Psoas muscle (tissue), 7 donors: ENCODE measurements at regions not wholly inside any gene's neighbourhood (a gene's known extent, or its start where the extent isn't known, plus 50 kb on each side); places are given as distances from the start of the nearest gene placed in this dataset.

Experiments
- ATAC-seq, 4 donors: fragments of 200-7000 bp; cut with Tn5 transposase; one replicate each; pipeline ENCODE4 v1.9.1; 2020; ENCODE audit warnings: moderate library complexity in 3 of 4, mild to moderate bottlenecking in 2 of 4
- DNase-seq, 2 donors: peaks; one replicate each; pipeline ENCODE4 v3.0.0-alpha.2; 2020
- H3K27ac ChIP-seq: fragments of 200-600 bp; one replicate; pipeline ENCODE4 v1.8.0; 2022
- H3K27me3 ChIP-seq, 3 donors: fragments of 200-600 bp in 1 of 3; one replicate each; pipeline versions ENCODE4 v1.6.1 to v1.8.0; 2013 to 2022; ENCODE audit warnings: low read length in 2 of 3, mild to moderate bottlenecking in 2 of 3, moderate library complexity in 1 of 3; ENCODE audit not compliant: insufficient read depth in 3 of 3
- H3K36me3 ChIP-seq, 2 donors: fragments of 200-600 bp in 1 of 2; one replicate each; pipeline versions ENCODE4 v1.6.1 to v1.8.0; 2013 to 2022; ENCODE audit warnings: low read depth in 1 of 2, mild to moderate bottlenecking in 1 of 2, moderate library complexity in 1 of 2; ENCODE audit not compliant: insufficient read depth in 1 of 2
- H3K4me1 ChIP-seq: fragments of 200-600 bp; one replicate; pipeline ENCODE4 v1.8.0; 2022
- H3K4me3 ChIP-seq: fragments of 200-600 bp; one replicate; pipeline ENCODE4 v1.8.0; 2022; ENCODE audit warnings: mild to moderate bottlenecking
- H3K9me3 ChIP-seq: fragments of 200-600 bp; one replicate; pipeline ENCODE4 v1.8.0; 2022
- WGBS, 3 donors: extraction: QIAGEN DNeasy Blood & Tissue Kit; methylation state at CpG; one replicate each; pipeline versions ENCODE4 v1.1.6 to v1.1.7; 2013; 5-methylcytosine and 5-hydroxymethylcytosine counted together
- intact Hi-C, 2 donors: fragments of 100-400 bp; cut with DNase I; formaldehyde crosslinking; loops; one replicate each; pipeline versions ENCODE4 v1.11.0 to v1.14.2; 2022
- TF ChIP-seq, protein P1 (sequence below): fragments of 200-600 bp; IDR thresholded peaks from one replicate; pipeline ENCODE4 v1.8.0; 2022; ENCODE audit warnings: antibody characterized with exemption
- donor health status: healthy with polysubstance abuse.
- donor health status: DM: no; HTN: no; CAD: no; lungs with moderate emphysema.
- donor health status: Bipolar disorder and iron deficiency.
- donor health status: healthy.
- donor health status: DM: yes; HTN: yes; CAD: no.
- donor health status: DM: no; HTN: no; CAD: no.
- donor health status: DM: yes; HTN: yes; CAD: no.

GRCh38 chr4:119921830-119922229 is 144.8 kb downstream of the MAD2L1 start:
- peaks cover 6% of the 10 kb centered on the region for H3K9me3 ChIP-seq
- TF ChIP-seq, protein P1, sequence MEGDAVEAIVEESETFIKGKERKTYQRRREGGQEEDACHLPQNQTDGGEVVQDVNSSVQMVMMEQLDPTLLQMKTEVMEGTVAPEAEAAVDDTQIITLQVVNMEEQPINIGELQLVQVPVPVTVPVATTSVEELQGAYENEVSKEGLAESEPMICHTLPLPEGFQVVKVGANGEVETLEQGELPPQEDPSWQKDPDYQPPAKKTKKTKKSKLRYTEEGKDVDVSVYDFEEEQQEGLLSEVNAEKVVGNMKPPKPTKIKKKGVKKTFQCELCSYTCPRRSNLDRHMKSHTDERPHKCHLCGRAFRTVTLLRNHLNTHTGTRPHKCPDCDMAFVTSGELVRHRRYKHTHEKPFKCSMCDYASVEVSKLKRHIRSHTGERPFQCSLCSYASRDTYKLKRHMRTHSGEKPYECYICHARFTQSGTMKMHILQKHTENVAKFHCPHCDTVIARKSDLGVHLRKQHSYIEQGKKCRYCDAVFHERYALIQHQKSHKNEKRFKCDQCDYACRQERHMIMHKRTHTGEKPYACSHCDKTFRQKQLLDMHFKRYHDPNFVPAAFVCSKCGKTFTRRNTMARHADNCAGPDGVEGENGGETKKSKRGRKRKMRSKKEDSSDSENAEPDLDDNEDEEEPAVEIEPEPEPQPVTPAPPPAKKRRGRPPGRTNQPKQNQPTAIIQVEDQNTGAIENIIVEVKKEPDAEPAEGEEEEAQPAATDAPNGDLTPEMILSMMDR = no peak
- no peak for DNase-seq
- no peaks in the 10 kb centered on the region for H3K27me3 ChIP-seq
- no peaks in the 10 kb centered on the region for H3K36me3 ChIP-seq
- no peak overlapping the region for H3K4me3 ChIP-seq
- no peaks in the 10 kb centered on the region for H3K4me1 ChIP-seq
- ATAC-seq = no peak
- WGBS, 3 donors = 82 to 90% (median 88%) methylated on average over 4 of the region's 4 CpGs
- intact Hi-C loops = no loop called here
- H3K27ac ChIP-seq = no peak overlapping the region

DNA sequence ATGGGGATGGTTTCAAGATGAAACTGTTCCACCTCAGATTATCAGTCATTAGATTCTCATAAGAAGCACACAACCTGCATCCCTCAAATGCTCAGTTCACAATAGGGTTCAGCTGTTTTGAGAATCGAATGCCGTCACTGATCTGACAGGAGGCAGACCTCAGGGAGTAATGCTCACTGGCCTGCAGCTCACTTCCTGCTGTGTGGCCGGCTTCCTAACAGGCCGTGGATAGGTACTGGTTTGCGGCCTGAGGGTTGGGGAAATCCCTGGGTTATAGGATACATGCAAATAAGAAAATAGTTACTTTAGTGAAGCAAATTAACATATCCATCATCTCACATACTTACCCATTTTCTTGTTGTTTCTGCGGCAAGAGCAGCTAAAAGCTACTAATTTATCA is 160.4 kb downstream of the MAD2L1 start:
- Histone ChIP-seq H3K36me3 (no peaks in the 10 kb centered on the region), H3K9me3 (peaks cover 5% of the 10 kb centered on the region), H3K4me3 (no peak overlapping the region), H3K27ac (no peak overlapping the region), H3K4me1 (no peaks in the 10 kb centered on the region), H3K27me3 (no peaks in the 10 kb centered on the region)
- intact Hi-C loops = no loop called here
- no peak for ATAC-seq
- TF ChIP-seq, protein P1 = no peak
- no peak for DNase-seq
- 78 to 87% (median 86%) methylated on average over 6 of the region's 6 CpGs for WGBS, 3 donors

- ATAC-seq (no peak), DNase-seq (no peak)
- 76 to 79% (median 78%) methylated on average over 5 of the region's 5 CpGs for WGBS, 3 donors
- H3K9me3 ChIP-seq = no peaks in the 10 kb centered on the region
- no peaks in the 10 kb centered on the region for H3K4me1 ChIP-seq
- H3K27me3 ChIP-seq = no peaks in the 10 kb centered on the region
- intact Hi-C loops = loop anchor here in 1 of 2 donors (10.0 kb wide), 1 partner anchor 1177 kb away; the partner anchor contains the start of gene NDNF
- no peak overlapping the region for H3K4me3 ChIP-seq
- TF ChIP-seq, protein P1 = no peak
- H3K36me3 ChIP-seq = no peaks in the 10 kb centered on the region
- H3K27ac ChIP-seq = no peak overlapping the region
Observed at GRCh38 chr4:119898211-119898610, 168.4 kb downstream of the MAD2L1 start.

DNA sequence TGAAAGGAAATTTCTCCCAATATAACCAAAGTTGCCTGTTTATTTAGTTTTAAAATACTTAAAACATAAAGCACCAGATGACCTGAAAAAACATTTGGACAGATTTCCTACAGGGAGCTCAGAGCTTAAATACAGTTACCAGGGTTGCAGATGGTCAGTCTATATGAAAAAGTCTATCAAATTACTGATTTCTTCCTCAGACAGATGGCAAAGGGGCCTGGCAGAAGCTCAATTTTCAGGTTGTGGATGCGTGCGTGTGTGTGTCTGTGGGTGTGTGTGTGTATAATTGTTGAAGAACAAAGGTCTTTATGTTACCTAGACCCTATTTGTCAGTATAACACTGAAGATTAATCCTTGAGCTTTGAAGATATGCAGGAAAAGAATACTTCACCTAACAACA is 169.4 kb downstream of the MAD2L1 start:
- no peak overlapping the region for H3K27ac ChIP-seq
- no peaks in the 10 kb centered on the region for H3K36me3 ChIP-seq
- H3K9me3 ChIP-seq = no peaks in the 10 kb centered on the region
- intact Hi-C loops = loop anchor here in 1 of 2 donors (10.0 kb wide), 1 partner anchor 1178 kb away; the partner anchor contains the start of gene NDNF
- ATAC-seq (no peak), DNase-seq (no peak)
- TF ChIP-seq, protein P1 = no peak
- no peak overlapping the region for H3K4me3 ChIP-seq
- H3K27me3 ChIP-seq = no peaks in the 10 kb centered on the region
- H3K4me1 ChIP-seq = no peaks in the 10 kb centered on the region
- WGBS, 3 donors = 46 to 55% (median 47%) methylated on average over 2 of the region's 2 CpGs

- Histone ChIP-seq H3K27me3 (no peaks in the 10 kb centered on the region), H3K27ac (no peak overlapping the region), H3K9me3 (no peaks in the 10 kb centered on the region), H3K4me1 (no peaks in the 10 kb centered on the region), H3K4me3 (no peak overlapping the region), H3K36me3 (no peaks in the 10 kb centered on the region)
- WGBS, 3 donors = 67 to 86% (median 73%) methylated on average over 3 of the region's 3 CpGs
- DNase-seq = no peak
- no peak for ATAC-seq
- intact Hi-C loops = loop anchor here in 1 of 2 donors (10.0 kb wide), 1 partner anchor 1180 kb away; the partner anchor contains the start of gene NDNF
- TF ChIP-seq, protein P1 = no peak
Observed at GRCh38 chr4:119894650-119895208, 171.9 kb downstream of the MAD2L1 start.
